Mesenteric fat pad (tissue), 1 donor: ENCODE measurements at regions not wholly inside any gene's neighbourhood (a gene's known extent, or its start where the extent isn't known, plus 50 kb on each side); places are given as distances from the start of the nearest gene placed in this dataset.

Experiments used
- DNase-seq: peaks from one replicate; pipeline ENCODE4 v3.0.0-alpha.2; 2020; ENCODE audit warnings: low spot score
- donor health status: DM: yes; HTN: yes; CAD: no.

DNA sequence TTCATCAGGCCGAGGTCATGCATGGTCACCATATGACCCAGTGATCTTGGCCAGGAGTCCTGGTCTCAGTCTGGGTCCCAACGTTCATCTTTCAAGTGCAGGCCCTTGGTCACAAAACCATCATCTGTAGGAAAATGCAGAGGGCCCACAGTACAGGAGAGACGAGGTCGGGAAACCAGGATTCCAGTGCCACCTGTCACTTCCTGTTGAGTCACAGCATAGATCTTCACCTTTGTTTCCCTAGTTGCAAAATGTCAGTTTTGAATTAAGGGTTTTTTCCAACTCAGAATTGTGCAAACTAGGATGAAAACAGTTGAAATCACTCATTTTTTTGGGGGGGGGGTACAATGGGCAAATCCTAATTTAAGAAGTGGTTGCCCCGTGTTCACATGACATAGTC is 162.2 kb downstream of the INSIG2 start:
- no peak for DNase-seq

GRCh38 chr2:118250001-118250400 is 161.7 kb downstream of the INSIG2 start:
- DNase-seq: no peak

GRCh38 chr2:118249531-118249930 is 161.3 kb downstream of the INSIG2 start:
- no peak for DNase-seq

DNA sequence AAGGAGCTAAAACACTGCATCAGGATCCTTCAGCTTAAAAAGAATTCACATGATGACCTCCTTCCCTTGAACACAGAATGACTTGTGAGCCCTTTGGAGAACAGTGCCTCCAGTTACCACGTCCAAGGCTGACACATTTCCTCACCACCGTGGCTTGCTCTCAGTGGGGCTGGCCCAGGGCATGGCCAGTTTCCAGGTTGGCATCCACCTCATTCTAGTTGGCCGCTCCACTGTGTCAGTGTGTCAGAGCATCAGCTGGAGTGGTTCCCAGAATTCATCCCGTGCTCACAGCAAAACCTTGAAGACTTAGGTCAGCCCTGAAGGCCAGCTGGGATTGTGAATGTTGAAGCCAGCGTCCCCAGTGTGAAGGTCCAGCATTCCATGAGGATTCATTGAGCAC is 158.5 kb downstream of the INSIG2 start:
- no peak for DNase-seq

DNA sequence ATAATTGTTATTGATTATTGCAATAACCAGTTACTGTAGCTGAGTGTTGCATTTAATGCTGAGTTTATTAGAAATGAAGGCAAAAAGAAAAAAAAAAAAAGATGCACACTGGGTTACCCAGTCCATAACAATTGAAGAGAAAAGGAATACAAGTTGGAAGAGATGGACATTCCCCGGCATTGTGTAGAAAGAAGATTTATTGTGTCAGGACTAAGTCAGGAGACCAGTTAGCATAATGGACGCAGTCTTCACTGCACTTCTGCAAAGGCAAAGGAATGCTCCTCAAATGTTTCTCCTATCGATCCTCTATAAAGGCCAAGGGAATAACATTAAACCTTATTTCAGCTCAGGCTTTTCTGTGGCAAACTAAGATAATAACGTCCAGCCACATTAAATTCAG is 157.8 kb downstream of the INSIG2 start:
- no peak for DNase-seq

DNA sequence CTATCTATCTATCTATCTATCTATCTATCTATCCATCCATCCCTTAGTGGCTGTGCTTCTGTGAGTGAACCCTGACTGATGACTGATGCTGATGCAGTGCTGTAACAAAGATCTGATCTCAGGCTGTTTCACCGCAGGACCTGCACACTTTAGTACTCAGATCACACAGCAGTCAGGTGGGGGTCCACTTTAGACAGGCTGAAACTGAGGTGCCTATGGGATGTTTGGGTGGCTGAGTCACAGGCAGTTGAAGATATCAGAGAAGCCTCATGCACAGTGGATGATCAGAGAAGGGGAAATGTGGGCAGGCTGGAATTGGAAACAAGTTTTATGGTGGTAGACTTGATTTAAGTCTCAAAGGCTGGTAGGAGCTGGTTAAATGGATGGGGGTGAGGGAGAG is 156.4 kb downstream of the INSIG2 start:
- DNase-seq: no peak

DNA sequence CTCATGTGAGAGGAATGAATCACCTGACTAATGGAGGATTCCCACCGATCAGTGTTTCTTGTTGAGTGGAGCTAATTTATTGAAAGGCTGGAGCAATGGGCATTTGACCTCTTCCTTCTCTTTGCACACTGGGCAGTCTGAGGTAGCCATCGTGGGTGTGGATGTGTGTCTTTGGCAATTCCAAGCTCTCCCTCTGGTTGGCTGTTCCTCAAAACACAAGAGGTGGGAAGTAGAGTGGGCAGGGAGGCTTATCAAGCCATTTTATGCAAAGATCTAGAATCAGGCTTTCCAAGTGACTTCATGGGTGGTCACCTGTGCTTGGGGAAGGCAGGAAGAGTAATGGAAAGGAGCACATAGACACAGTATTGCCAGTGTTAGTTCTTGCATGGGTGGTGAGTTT is 154.8 kb downstream of the INSIG2 start:
- no peak for DNase-seq

- DNase-seq: no peak
Observed at GRCh38 chr2:118242216-118242615, 153.9 kb downstream of the INSIG2 start.

DNA sequence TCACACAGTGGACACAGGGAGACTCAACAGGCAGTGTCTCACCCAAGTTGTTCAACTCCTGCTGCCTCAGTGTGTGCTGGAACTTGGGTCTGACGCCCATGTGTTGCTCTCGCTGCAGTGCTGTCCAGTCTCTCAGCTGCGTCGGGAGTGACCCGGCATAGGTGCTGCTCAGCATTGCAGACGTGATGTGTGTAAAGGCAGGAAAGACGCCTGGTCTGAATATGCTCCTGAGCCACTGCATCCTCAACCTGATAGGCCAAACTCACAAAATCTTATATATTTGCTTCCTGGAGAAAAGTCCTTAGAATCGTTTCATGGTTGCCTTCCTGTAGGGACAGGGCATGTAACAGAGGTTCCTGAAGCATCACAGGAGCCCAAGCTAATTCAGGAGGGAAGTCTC is 152.9 kb downstream of the INSIG2 start:
- DNase-seq: no peak

DNA sequence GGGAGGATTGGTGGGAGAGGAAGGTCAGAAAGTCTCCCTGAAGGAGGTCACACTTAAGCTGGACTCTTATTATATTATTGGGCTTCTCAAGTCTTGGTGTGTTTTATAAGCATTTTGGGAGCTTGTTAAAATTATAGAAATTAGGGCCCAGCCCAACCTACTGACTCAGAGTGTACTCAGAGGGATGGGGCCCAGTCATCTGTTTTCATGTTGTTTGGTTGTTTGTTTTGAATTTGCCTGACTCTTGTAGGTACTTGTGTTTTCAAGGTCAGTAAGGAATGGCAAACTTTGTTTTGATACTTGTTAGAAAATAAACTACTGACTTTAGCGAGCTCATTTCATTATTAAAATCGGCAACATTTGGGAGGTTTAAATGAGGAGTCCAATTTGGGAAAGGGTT is 152.0 kb downstream of the INSIG2 start:
- no peak for DNase-seq

DNA sequence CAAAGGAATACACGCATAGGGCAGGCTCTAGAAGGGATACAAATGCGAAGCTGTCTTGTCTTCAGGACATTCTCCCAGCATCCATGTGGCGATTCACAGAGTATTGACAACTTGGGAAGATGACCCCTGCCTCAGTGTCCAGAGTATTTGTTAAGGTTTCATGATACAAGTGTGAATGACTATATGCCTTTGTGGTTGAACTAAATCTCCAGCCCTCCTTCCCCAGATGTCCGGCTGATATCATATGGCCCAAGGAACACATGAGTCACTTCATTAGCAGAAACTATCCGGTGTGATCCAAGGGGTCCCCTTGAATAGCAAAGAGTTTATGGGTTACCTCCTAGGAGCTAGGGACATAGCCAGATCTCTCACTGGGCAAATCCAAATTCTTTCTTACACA is 151.0 kb downstream of the INSIG2 start:
- no peak for DNase-seq

DNA sequence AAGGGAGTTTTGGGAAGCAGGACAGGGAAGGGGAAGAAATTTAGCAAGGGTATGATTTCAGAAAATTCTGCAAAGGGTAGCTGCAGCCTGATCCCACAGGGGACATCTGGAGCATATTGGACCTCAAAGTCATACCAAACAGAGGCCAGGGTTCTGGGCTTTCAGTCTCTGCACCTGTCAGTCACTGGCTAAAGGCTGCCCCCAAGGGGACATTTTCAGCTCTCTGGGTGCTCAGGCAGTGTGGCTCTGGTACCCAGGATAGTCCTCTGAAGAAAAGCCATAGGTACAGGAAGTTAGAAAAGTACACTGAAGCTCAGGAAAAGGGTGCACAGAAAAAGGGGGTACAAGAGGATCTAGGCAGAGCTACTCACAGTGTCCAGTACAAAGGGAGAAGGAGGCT is 149.2 kb downstream of the INSIG2 start:
- DNase-seq: no peak

GRCh38 chr2:118232796-118233195 is 144.5 kb downstream of the INSIG2 start:
- no peak for DNase-seq

- no peak for DNase-seq
Observed at GRCh38 chr2:118232391-118232790, 144.1 kb downstream of the INSIG2 start.

- DNase-seq: no peak
Observed at GRCh38 chr2:118231759-118232158, 143.5 kb downstream of the INSIG2 start.

- DNase-seq: no peak
Observed at GRCh38 chr2:118227698-118228508, 139.6 kb downstream of the INSIG2 start.

GRCh38 chr2:118225666-118226065 is 137.4 kb downstream of the INSIG2 start:
- DNase-seq: no peak

GRCh38 chr2:118224895-118225311 is 136.6 kb downstream of the INSIG2 start:
- DNase-seq: no peak

DNA sequence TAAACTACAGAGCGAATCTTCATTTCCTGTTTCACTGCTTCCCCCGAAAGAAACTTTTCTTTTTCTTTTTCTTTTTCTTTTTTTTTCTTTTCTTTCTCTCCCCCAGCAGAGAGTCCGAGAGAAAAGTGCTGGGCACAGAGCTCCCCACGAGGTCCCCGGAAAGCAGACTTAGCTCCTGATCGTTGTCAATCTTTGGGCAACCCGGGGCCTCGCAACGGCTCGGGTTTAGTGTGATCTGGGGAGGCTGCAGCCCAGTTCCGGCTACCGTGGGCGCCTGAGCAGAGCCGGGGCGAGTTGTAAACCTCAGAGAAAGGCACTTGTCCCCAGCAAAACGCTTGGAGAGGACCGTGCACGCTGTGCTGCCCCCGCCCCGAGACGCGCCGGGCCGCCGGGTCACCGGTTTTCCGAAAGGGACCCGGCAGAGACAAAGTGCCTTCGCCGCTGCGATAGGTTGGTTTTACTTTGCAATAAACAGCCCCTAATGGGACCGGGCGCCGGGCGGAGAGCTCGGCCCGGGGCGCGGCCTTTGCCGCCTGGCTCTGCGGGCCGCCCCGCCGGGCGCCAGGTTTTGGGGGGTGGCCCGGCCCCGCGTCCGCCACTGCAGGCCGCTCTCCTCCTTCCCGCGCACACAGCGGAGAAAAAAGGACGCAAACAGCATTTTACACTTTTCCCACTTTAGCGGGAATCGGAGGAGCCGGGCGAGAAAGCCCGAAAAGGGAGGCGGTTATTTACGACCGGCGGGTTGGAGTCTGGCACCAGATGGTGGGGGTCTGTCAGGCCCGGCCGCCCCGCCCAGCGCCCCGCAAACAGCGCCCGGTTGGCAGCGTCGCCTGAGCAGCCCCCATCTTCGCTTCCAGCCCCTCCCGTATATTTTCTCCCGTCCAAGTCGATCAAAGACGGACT is 136.0 kb downstream of the INSIG2 start:
- no peak for DNase-seq

DNA sequence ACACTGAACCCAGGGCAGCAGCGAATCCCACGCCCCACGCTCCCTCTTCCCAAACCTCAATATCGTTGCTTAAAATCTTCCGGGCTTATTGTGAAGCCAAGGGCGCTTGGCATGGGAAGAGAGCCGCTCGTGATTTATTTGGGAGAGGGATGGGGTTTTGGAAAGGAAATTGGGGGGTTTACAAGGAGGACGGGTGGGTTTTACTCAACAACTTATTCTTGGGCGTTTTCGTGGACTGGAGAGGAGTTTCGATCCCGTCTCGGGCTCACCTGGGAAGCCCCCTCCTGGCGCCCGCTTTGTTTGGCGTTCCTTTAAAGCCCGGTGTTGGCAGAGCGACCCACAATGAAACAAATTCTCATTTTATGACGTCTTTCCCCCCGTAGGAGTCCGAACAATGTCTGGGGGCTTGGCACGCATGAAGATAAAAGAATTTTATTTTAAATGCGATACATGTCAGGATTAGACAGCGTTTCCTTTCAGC is 135.3 kb downstream of the INSIG2 start:
- no peak for DNase-seq

DNA sequence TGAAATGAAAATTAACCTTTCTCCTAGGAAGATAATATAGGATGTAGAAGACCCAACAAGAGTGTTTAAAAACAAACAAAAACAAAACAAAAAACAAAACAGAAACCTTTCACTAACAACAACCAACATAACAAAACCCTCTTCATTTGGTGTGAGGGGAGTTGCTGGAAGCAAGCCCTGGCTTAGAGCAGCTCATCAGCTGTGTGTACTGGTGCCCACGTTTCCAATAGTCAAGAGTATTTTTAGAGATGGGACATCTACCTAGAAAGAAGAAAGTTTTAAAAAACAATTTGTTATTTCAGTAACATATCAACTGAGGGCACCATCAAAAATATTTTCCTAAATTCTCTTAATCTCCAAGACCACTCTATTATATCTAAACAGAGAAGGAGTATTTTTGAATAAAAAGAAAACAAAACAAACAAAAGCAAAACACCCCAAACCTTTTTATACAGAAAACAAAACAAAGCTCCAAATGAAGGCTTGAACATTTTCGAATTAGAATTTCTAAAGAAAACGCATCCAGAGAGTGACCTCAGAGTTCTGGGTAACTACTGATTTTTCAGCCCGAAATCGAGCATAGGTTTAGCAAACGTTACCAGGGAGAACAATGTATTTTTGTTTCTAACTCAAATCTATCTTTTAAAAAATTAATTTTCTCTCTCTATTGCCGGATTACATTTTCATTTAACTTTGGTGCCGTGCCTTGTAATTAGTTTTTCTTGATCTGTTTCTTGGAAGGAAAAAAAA is 134.6 kb downstream of the INSIG2 start:
- DNase-seq: no peak

DNA sequence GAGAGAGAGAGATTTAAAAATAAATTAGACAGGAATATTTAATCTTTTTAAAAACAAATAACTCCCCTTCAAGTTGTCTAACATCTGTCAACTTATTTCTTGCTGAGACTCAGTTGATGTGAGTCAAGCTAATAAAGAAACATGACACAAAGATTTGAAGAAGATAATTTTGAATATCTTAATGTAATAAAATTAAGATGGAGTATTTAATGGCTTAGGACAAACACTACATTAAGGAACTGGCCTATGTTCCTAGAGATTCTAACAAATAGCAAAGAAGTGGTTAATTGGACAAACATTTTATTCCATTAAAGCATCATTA is 134.0 kb downstream of the INSIG2 start:
- DNase-seq: no peak
